ENCODE measurements at regions not wholly inside any gene's neighbourhood (a gene's known extent, or its start where the extent isn't known, plus 50 kb on each side); places are given as distances from the start of the nearest gene placed in this dataset.
"Not testable (repeated sequence)": the region's sequence is repeated elsewhere in the genome, so short reads cannot be mapped to it uniquely, and the experiment has no call there.

GRCh38 chr5:158606233-158606632 is 493.5 kb downstream of the EBF1 start:
- DNase-seq, result no peak

- no peak for DNase-seq
These were observed 496.7 kb downstream of the EBF1 start for GRCh38 chr5:158602981-158603380.

- DNase-seq, result no peak
These were observed 498.6 kb downstream of the EBF1 start for GRCh38 chr5:158601118-158601517.

GRCh38 chr5:158600679-158601078 is 499.0 kb downstream of the EBF1 start:
- DNase-seq, result no peak

GRCh38 chr5:158599157-158599556 is 500.6 kb downstream of the EBF1 start:
- DNase-seq, result peak in 2 of 3 donors; percentile 40 to 62

- no peak for DNase-seq
These were observed 505.0 kb downstream of the EBF1 start for GRCh38 chr5:158594595-158595242.

- DNase-seq, result no peak
These were observed 505.8 kb downstream of the EBF1 start for GRCh38 chr5:158593925-158594324.

GRCh38 chr5:158591301-158591863 is 508.3 kb downstream of the EBF1 start:
- DNase-seq, result peak; percentile 54 to 78 (median 61)

GRCh38 chr5:158590746-158591300 is 508.9 kb downstream of the EBF1 start:
- DNase-seq, result peak in 2 of 3 donors; percentile 25 to 58

- peak in 1 of 3 donors; percentile 65 for DNase-seq
These were observed 509.8 kb downstream of the EBF1 start for GRCh38 chr5:158589939-158590338.

GRCh38 chr5:158588617-158589016 is 511.1 kb downstream of the EBF1 start:
- no peak for DNase-seq

- no peak for DNase-seq
These were observed 513.7 kb downstream of the EBF1 start for GRCh38 chr5:158586054-158586453.

GRCh38 chr5:158582669-158583068 is 517.0 kb downstream of the EBF1 start:
- not testable (repeated sequence) for DNase-seq

GRCh38 chr5:158573829-158574228 is 525.9 kb downstream of the EBF1 start:
- DNase-seq, result no peak

- no peak for DNase-seq
These were observed 529.2 kb downstream of the EBF1 start for GRCh38 chr5:158570502-158570901.

GRCh38 chr5:158569534-158569933 is 530.2 kb downstream of the EBF1 start:
- no peak for DNase-seq

GRCh38 chr5:158565017-158565789 is 534.5 kb downstream of the EBF1 start:
- no peak for DNase-seq

GRCh38 chr5:158563760-158564390 is 535.8 kb downstream of the EBF1 start:
- no peak for DNase-seq

GRCh38 chr5:158561562-158562190 is 538.0 kb downstream of the EBF1 start:
- DNase-seq, result no peak

- DNase-seq, result peak in 1 of 3 donors; percentile 47
These were observed 539.5 kb downstream of the EBF1 start for GRCh38 chr5:158560170-158560569.

GRCh38 chr5:158559643-158560042 is 540.1 kb downstream of the EBF1 start:
- no peak for DNase-seq

- no peak for DNase-seq
These were observed 540.6 kb downstream of the EBF1 start for GRCh38 chr5:158559066-158559465.
